ENCODE measurements at regions not wholly inside any gene's neighbourhood (a gene's known extent, or its start where the extent isn't known, plus 50 kb on each side); places are given as distances from the start of the nearest gene placed in this dataset.
"Not testable (repeated sequence)": the region's sequence is repeated elsewhere in the genome, so short reads cannot be mapped to it uniquely, and the experiment has no call there.

GRCh38 chr22:26949193-26949592 is 291.8 kb downstream of the MIAT start:
- Histone ChIP-seq H2AK5ac (ENCODE audit: insufficient read length, low read length) (no peak overlapping the region), H2BK20ac (ENCODE audit: low read depth, low read length, poor library complexity, severe bottlenecking) (no peak overlapping the region), H3T11ph (ENCODE audit: low read length) (no peak overlapping the region), H3K9ac (ENCODE audit: extremely low read depth, insufficient read length, low read length) (no peak overlapping the region), H4K91ac (ENCODE audit: insufficient read length, low read depth, low read length) (no peak overlapping the region), H2BK15ac (ENCODE audit: low read depth, low read length) (no peak overlapping the region), H3K18ac (ENCODE audit: insufficient read length, low read depth, low read length) (no peak overlapping the region), H3K9me3 (ENCODE audit: control insufficient read depth, low read depth, low read length) (no peaks in the 10 kb centered on the region), H3K79me1 (ENCODE audit: insufficient read depth, low read depth, low read length, poor library complexity, severe bottlenecking) (no peaks in the 10 kb centered on the region), H2BK120ac (ENCODE audit: low read depth, low read length, poor library complexity, severe bottlenecking) (no peak overlapping the region), H2AFZ (ENCODE audit: low read length) (no peak overlapping the region), H3K23ac (ENCODE audit: insufficient read length, low read depth, low read length) (no peak overlapping the region), H3K27ac (ENCODE audit: insufficient read length, low read depth, low read length) (no peak overlapping the region), H3K4me1 (ENCODE audit: insufficient read depth, low read length) (peaks cover 3% of the 10 kb centered on the region), H3K4ac (ENCODE audit: low read depth, low read length) (no peak overlapping the region), H3K23me2 (ENCODE audit: insufficient read length, low read depth, low read length, poor library complexity, severe bottlenecking) (no peaks in the 10 kb centered on the region), H4K8ac (replicated peaks; ENCODE audit: insufficient read length, low read depth, low read length) (no peak overlapping the region), H3K79me2 (ENCODE audit: insufficient read depth, low read length) (no peaks in the 10 kb centered on the region), H3K27me3 (ENCODE audit: insufficient read depth, low read length) (no peaks in the 10 kb centered on the region), H3K14ac (ENCODE audit: insufficient read depth, low read length) (no peak overlapping the region), H2BK5ac (ENCODE audit: insufficient read length, low read length) (no peak overlapping the region), H3K56ac (ENCODE audit: insufficient read length, low read depth, low read length) (no peak overlapping the region), H4K20me1 (ENCODE audit: control insufficient read depth, insufficient read depth, insufficient read length) (no peaks in the 10 kb centered on the region), H3K4me2 (ENCODE audit: insufficient read depth, insufficient read length, low read length) (no peak overlapping the region), H2BK12ac (ENCODE audit: insufficient read length, low read depth, low read length) (no peak overlapping the region), H4K5ac (ENCODE audit: insufficient read length, low read depth, low read length) (no peak overlapping the region)
- Mint-ChIP-seq H3K4me1 (peaks cover 29 to 38% of the 10 kb centered on the region in 2 experiments), H3K4me3 (no peak overlapping the region), H3K27ac (no peak overlapping the region), H3K27me3 (ENCODE audit: low read depth) (peaks cover 31% of the 10 kb centered on the region), H3K9me3 (no peaks in the 10 kb centered on the region; a peak in 1 of 5 replicates), H3K36me3 (ENCODE audit: insufficient read depth in 1 of 3, low read depth in 3 of 3) (no peaks in the 10 kb centered on the region)
- no peak for DNase-seq
- no CpG with 5 or more reads among the region's 3 CpGs for WGBS (ENCODE audit: extremely low coverage, insufficient read length, low lambda C conversion rate)
- TF ChIP-seq CTCF (conservative IDR thresholded peaks at IDR 0.05), result no peak

- not testable (repeated sequence) for H3K27ac ChIP-seq (ENCODE audit: insufficient read length, low read depth, low read length); H3K14ac ChIP-seq (ENCODE audit: insufficient read depth, low read length); H4K5ac ChIP-seq (ENCODE audit: insufficient read length, low read depth, low read length); H2AK5ac ChIP-seq (ENCODE audit: insufficient read length, low read length); H3K36me3 Mint-ChIP-seq (ENCODE audit: insufficient read depth in 1 of 3, low read depth in 3 of 3); H2BK120ac ChIP-seq (ENCODE audit: low read depth, low read length, poor library complexity, severe bottlenecking); H3K4me2 ChIP-seq (ENCODE audit: insufficient read depth, insufficient read length, low read length); H3K23ac ChIP-seq (ENCODE audit: insufficient read length, low read depth, low read length); H3K23me2 ChIP-seq (ENCODE audit: insufficient read length, low read depth, low read length, poor library complexity, severe bottlenecking); H4K91ac ChIP-seq (ENCODE audit: insufficient read length, low read depth, low read length); H2BK20ac ChIP-seq (ENCODE audit: low read depth, low read length, poor library complexity, severe bottlenecking); H2BK15ac ChIP-seq (ENCODE audit: low read depth, low read length); H2BK5ac ChIP-seq (ENCODE audit: insufficient read length, low read length); H2BK12ac ChIP-seq (ENCODE audit: insufficient read length, low read depth, low read length); H3K9me3 Mint-ChIP-seq; H3K9me3 ChIP-seq (ENCODE audit: control insufficient read depth, low read depth, low read length); H3K79me2 ChIP-seq (ENCODE audit: insufficient read depth, low read length); H3K27ac Mint-ChIP-seq; H3K4ac ChIP-seq (ENCODE audit: low read depth, low read length); H4K20me1 ChIP-seq (ENCODE audit: control insufficient read depth, insufficient read depth, insufficient read length); H3K56ac ChIP-seq (ENCODE audit: insufficient read length, low read depth, low read length); H3K4me1 ChIP-seq (ENCODE audit: insufficient read depth, low read length); H3K27me3 ChIP-seq (ENCODE audit: insufficient read depth, low read length); H3K9ac ChIP-seq (ENCODE audit: extremely low read depth, insufficient read length, low read length); H4K8ac ChIP-seq (replicated peaks; ENCODE audit: insufficient read length, low read depth, low read length); H3T11ph ChIP-seq (ENCODE audit: low read length); H3K79me1 ChIP-seq (ENCODE audit: insufficient read depth, low read depth, low read length, poor library complexity, severe bottlenecking); DNase-seq; H3K4me3 Mint-ChIP-seq; H2AFZ ChIP-seq (ENCODE audit: low read length); H3K18ac ChIP-seq (ENCODE audit: insufficient read length, low read depth, low read length)
- Mint-ChIP-seq H3K4me1 (peaks cover 44 to 54% of the 10 kb centered on the region in 2 experiments), H3K27me3 (ENCODE audit: low read depth) (peaks cover 47% of the 10 kb centered on the region)
- WGBS (ENCODE audit: extremely low coverage, insufficient read length, low lambda C conversion rate), result no CpG with 5 or more reads among the region's 3 CpGs
Observed at GRCh38 chr22:26951139-26951538, 293.8 kb downstream of the MIAT start.
